GM12874 (cell line): ENCODE measurements at regions not wholly inside any gene's neighbourhood (a gene's known extent, or its start where the extent isn't known, plus 50 kb on each side); places are given as distances from the start of the nearest gene placed in this dataset.

Experiments used
- CTCF ChIP-seq: IDR thresholded peaks from 2 replicates; pipeline ENCODE4 v1.5.1; 2011; ENCODE audit warnings: low read depth, mild to moderate bottlenecking, control low read depth, low read length, moderate library complexity; ENCODE audit not compliant: insufficient read depth

GRCh38 chr15:22243440-22244130, 163.3 kb downstream of the OR4M2 start:
- no peak for TF ChIP-seq CTCF

- no peak for TF ChIP-seq CTCF
Measured at GRCh38 chr15:22251422-22251821, 171.1 kb downstream of the OR4M2 start.

- TF ChIP-seq CTCF: no peak
Measured at GRCh38 chr15:22253676-22254408, 173.5 kb downstream of the OR4M2 start.

GRCh38 chr15:22257047-22258008, 177.0 kb downstream of the OR4M2 start:
- no peak for TF ChIP-seq CTCF

GRCh38 chr15:22258009-22258397, 177.7 kb downstream of the OR4M2 start:
- TF ChIP-seq CTCF: no peak

GRCh38 chr15:22258398-22259150, 178.2 kb downstream of the OR4M2 start:
- no peak for TF ChIP-seq CTCF
